HuH-7 (cell line): ENCODE measurements at regions not wholly inside any gene's neighbourhood (a gene's known extent, or its start where the extent isn't known, plus 50 kb on each side); places are given as distances from the start of the nearest gene placed in this dataset.
"Not testable (repeated sequence)": the region's sequence is repeated elsewhere in the genome, so short reads cannot be mapped to it uniquely, and the experiment has no call there.

ENCODE experiments used
- DNase-seq: peaks from one replicate; pipeline ENCODE4 v3.0.0; 2011; ENCODE audit warnings: low spot score

DNA sequence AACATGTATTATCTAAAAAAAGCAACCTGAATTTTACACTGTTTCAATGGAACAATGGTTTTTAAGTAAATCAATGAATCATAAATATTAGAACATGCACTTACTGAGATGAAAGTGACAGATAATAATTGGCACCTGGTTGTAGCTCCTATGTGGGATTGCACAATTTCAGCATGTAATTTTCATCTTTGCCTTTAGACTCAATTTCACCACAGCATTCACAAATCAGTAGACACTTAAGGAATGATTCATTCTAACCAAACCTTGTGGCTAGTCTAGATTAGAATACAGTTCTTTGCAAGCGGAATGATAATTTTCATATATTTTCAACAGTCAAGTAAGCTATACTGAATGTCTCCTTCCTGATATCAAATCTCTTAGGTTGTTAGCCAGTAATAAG, 853.4 kb downstream of the KCNT2 start:
- no peak for DNase-seq

DNA sequence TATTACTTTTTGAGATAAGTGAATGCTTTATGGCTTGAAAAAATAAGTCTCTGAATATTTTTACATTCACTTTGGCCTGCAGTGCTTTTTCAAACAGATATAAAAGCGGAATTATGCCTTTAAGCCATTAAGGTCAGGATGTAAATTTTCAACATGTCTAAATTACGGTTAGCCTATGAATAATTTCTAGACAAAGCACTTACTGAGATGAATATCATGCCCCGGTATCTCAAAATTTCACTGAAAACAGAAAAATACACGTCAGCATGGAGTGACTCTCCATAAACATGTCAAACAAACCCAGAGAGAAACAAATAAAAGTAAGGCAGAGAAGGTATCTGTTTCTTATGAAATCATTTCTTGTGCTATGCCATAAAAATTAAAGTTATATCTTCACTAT, 853.9 kb downstream of the KCNT2 start:
- DNase-seq, result no peak

DNA sequence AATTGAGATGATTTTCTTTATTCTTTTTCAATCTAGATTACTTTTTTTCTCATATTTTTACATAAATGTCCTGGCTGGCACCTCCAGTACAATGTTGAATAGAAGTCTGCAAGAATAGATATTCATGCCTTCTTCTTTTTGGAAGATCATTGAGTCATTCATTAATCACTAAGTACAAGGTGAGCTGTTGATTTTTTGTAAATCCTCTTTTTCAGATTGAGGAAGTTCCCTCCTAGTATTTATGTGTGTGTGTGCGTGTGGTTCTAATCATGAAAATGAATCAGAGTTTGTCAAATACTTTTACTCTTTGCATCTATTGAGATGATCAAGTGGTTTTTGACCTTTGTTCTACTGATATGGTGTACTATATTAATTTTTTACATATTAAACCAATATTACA, 859.3 kb downstream of the KCNT2 start:
- DNase-seq, result no peak

DNA sequence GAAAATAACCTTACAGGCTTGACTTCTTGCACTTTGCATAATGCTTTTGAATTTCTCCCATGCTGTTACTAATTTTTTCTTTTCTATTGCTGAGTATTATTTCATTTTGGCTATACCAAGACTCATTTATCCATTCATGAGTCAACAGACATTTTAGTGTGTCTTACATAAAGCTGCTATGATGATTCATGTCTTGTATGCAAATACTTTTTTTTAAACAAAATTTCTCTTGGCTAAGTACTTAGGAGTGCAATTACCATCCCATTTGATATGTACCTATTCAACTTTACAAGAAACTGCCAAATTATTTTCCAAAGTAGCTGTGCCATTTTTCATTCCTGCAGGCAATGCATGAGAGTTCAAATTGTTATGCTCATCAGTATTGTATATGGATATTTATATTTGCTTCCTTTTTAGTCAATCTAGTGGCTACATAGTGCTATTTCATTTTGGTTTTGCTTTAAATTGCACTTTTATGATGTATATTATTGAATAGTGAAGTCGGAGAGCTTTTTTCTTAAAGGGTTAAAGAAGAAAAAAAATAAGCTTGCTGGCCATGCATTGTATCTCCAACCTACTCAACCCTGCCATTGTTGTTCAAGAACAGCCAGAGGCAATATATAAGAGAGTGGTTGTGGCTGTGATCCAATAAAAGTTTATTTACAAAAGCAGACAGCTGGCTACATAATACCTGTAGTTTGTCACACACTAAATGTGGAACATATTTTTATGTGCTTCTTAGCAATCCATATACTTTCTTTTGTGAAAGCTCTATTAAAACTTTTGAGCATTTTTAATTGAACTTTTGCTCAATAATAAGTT, 862.8 kb downstream of the KCNT2 start:
- DNase-seq, result no peak

DNA sequence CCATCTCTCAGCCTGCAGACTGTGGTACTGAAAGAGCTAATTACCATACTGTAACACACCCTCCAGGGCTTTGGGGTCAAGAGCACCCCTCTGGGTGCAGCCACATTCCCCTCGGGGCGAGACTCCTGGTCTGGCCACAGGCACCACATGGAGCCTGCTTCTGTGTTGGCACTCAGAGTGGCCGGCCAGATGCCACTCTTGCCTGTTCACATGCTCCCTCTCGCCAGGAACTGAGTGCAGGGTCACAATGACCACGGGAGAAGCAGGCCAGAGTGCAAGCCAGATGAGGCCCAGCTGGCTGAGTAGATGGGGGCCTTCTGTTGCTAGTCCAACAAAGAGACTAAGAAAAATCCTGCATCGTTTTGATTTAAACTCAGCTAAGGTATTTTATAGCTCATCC, 864.0 kb downstream of the KCNT2 start:
- DNase-seq, result no peak

DNA sequence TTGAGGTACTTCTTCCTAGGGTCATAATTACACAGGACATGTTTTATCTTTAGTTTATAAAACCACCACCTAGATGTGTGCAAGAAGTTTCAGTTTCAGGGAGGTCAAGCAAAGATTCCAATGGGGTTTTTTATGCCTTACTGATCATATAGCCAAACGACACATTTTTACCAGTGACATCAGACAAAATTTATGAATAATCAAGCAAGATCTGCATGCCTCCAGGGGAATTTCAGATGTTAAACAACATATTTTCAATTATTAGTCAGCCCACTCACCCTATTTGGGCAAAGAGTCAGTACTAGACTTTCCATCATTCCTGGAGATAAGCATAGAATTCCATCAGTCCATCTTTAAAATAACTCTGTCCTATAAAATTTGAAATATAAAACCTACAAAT, 867.4 kb downstream of the KCNT2 start:
- no peak for DNase-seq

DNA sequence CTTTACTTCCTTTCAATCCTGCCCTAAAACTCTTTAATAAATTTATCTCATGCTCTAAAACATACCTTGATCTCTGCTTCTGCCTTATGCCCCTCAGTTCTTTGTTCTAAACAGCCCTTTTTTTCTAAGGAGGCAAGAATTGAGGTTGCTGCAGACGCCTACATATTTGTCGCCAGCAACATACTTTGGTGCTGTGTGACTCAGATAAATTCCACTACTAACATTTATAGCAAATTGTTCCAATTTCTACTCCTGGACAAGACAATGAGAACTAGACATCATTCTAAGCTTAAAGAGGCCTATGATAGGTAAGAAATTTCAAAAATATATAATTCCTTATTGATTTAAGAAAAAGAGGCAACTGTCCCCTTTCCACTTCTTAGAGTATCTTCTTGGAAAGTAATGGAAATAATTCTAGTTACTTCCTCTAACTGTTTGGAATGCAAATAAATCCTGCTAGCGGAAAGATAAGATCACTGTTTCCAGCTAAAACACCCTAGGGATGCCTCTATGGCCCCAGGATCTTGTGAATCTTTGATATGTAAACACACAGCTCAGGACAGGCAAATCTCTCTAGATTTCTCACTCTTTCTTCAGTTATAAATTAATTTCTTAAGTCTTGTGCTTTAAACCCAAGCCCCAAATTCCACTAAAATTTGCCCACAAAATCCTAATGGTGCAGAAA, 869.1 kb downstream of the KCNT2 start:
- no peak for DNase-seq

DNA sequence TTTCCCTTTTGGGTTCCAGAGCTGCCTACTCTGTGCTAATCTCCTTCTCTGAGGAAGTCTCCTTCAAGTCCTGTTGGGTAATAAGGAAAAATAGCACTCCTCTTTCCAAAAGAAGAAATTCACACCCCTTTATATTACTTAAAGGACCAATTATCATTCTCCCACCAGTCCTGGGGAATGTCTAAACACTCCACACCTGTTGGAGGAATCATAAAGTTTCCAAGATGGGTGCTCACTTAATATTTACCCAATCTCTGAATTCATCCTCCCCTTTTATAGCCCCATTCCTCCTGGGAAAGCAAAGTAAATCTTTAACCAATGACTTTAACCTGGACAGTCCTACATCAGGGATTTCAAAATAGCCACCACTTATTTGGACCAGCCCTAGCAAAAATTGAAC, 873.1 kb downstream of the KCNT2 start:
- DNase-seq, result no peak

DNA sequence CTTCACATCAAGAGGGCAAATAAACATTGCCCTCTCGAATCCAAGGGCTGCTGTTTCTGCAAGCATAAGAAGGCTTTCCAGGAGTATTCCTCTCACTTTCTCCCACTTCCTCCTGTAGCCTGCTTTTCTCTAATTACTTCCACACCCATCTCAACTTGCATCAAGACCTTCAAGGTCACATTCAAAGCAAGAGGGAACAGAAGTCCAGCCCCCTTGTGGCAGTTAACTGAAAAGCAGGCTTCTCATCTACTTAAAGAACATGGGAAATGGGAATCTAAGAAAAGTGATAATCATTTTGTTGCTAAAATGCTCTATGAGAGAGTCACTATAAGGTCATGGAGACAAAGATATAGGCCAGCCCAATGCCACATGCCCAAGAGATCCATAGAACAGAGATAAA, 874.4 kb downstream of the KCNT2 start:
- no peak for DNase-seq

DNA sequence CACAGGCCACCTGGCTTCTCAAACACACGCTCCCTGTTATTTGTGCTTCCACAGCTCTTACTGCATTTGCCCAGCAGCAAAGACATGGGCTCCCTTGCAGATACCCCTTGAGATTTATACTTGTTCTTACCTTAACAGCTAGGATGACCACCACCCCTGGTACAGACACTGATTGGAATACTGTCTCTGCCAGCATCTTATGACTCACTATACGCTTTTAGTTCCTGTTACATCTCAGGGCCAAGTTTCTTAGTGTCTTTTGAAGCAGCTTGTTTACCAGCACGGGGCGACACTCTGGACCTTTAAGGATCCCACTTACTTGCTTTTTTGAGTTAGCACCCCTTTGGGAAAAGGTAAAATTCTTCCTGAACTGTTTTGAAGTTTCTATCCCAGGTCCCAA, 874.8 kb downstream of the KCNT2 start:
- DNase-seq, result no peak

DNA sequence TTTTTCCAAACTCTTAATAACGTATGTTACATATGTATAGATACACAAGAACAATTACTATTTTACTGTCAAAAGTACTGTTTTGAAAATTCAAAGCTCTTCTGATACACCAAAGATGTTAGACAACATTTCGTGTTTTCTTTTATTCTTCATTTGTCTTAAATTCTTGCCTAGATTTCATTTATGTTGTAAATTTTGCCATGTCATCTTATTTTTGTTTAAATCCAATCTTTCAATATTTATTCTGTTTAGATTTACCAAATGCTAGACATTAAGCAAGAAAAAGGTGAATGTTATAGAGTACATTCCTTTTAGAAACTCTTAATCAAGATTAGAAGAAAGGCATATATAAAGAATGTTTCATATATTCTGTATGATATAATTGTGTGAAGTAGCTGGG, 876.9 kb downstream of the KCNT2 start:
- no peak for DNase-seq

DNA sequence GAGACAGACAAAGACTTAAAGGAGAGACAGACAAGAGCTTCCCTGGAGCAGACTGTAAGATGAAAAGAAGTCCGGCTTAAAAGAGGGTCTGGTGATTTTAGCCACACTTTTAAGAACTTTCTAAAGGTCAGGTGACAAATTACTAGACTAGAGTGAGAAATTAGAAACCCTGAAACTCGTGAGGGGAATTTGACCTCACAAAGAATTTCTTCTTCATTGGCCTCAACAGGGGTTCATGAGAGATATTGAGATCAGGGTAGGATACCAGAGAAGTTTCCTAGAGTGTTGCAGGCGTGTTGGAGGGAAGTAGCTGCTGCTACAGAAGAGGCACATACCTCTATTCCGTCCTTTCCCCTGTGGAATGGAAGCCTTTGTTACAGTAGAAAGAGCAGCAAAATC, 884.4 kb downstream of the KCNT2 start:
- no peak for DNase-seq

DNA sequence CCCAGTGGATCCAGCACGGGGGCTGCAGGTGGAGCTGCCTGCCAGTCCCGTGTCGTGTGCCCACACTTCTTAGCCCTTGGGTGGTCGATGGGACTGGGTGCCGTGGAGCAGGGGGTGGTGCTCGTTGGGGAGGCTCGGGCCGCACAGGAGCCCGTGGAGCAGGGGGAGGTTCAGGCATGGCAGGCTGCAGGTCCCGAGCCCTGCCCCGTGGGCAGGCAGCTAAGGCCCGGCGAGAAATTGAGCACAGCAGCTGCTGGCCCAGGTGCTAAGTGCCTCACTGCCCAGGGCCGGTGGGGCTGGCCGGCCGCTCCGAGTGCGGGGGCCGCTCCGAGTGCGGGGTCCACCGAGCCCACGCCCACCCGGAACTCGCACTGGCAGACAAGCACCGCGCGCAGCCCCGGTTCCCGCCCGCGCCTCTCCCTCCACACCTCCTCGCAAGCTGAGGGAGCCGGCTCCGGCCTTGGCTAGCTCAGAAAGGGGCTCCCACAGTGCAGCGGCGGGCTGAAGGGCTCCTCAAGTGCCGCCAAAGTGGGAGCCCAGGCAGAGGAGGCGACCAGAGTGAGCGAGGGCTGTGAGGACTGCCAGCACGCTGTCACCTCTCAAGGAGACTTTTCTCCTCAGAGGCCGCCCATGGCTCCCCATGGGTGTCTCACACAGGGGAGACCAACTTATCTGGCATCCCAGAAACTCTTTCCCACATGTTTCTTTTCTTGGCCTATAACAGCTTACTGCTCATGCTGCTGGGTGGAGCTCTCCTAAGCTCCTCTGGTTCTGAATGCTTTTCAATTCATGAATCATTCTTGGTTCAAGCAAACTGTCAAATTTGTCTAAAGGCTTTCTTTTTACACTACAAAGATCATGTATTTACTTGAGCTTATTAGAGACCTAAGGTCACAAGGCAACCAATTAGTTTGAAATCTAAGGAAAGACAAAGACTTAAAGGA, 885.1 kb downstream of the KCNT2 start:
- DNase-seq, result not testable (repeated sequence)

DNA sequence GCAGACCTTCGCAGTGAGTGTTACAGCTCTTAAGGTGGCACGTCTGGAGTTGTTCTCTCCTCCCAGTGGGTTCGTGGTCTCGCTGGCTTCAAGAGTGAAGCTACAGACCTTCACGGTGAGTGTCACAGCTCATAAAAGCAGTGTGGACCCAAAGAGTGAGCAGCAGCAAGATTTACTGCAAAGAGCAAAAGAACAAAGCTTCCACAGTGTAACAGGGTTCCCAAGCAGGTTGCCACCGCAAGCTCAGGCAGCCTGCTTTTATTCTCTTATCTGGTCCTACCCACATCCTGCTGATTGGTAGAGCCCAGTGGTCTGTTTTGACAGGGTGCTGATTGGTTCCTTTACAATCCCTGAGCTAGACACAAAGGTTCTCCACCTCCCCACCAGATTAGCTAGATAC, 886.1 kb downstream of the KCNT2 start:
- not testable (repeated sequence) for DNase-seq

DNA sequence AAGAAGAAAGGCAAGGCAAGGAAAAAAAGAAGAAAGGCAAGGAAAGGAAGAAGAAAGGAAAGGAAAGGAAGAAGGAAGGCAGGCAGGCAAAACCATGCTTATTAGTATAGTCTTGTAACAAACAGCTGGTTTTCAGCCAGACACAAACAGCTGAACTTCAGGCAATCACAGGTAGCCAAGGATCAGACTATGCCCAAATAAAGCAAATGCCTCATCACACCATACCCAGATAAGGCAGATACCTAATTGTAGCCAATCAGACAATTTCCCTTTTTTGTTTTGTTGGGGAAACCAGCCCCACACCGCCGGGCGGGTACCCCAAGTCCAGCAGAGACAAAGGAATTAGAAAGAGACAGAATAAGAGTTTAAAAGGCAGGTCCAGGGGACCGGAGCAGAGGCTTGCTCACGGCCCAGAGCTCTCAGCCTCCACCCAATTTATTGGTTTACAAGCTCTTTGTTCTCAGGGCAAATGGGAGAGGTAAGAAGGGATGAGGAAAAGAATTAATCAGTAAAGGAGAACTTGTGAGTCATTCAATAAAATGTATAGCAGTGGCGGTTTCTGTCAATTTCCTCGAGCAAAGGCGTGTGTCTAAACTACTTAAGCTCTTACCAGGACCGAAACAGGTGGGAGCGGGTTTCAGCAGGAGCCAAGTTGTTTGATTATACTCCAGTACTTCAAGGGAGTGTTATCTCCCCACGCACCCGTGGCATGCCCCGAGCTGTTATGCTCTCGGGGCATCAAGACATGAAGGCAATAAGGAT, 886.8 kb downstream of the KCNT2 start:
- DNase-seq, result no peak

DNA sequence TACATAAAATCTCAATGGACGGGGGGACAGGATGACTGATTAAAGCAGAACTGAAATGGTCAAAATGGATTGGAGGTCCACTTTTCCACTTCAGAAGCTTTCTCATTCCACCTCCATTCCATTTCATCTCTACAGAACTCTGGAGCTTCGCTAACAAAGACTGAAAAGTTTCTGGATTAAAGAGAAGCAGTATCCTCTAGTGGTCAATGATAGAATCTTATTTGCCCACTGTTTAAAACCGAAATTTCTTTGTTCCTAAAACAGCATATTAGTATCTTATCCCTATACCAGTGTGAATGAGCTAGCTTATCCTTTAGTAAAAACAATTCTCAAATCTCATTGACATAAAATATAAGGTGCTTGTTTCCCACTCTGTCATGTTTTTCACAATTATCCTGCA, 890.6 kb downstream of the KCNT2 start:
- peak; percentile 34 for DNase-seq

DNA sequence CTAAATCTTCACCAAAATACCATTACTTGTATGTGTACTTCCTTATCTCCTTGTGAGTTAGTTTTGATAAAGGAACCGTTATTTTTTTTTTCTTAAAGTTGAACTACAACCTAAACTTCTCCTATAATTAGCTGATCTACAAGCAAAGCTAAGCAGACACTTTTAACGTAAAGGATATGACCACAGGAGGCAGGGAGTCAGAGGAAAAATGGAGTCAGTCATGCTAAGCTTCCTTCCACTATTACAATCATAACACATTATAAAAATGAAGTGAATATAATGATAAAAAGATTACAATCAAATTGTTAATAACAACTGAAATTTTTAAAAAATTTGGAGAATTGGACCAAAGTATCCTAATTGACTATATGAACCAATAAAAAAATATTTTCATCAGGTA, 892.6 kb downstream of the KCNT2 start:
- DNase-seq, result no peak

DNA sequence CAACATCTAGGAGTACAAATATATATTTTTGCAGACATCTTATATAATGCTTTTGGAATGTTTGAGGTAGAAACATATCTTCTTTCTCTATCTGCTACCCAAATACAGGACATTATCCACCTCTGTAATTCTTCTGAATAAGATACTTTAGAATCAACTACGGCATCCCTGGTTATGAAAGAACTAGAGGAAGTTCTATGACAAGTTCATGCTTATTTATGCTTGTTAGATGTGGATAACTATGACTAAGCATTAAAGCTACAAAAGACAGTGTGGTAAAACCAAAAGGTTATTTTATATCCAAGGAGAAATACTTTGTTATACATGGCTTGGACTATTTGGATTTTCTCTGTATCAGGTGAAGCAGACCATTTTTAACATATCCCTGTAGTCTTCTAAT, 894.0 kb downstream of the KCNT2 start:
- no peak for DNase-seq

DNA sequence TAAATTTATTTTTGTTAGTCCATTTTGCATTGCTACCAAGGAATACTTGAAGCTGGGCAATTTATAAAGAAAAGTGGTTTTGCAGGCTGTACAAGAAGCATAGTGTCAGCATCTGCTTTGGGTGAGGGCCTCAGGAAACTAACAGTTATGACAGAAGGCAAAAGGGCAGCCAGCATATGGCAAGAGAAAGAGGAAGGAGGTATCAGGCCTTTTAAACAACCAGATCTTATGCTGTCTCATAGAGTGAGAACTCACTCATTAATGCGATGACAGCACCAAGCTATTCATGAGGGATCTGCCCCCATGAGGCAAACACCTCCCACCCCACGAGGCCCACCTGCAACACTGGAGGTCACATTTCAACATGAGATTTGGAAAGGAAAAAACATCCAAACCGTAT, 898.4 kb downstream of the KCNT2 start:
- DNase-seq, result no peak

DNA sequence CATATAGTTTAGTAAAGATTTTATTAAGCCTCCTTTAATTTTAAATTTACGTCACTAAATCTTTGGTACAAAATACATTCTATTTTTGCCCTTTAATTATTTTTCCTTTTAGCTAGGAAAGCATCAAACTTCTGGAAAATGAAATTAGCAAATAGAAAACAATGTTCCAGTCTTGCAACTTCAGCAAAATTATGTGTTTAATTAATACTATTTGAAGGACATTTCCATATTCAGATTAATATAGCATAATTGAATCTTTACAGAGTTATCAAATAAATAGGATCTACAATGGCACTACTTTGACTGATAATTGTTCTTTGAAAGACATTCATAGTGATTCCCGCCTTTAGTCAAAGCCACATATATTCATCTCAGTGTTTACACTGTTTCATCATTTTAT, 904.2 kb downstream of the KCNT2 start:
- no peak for DNase-seq

DNA sequence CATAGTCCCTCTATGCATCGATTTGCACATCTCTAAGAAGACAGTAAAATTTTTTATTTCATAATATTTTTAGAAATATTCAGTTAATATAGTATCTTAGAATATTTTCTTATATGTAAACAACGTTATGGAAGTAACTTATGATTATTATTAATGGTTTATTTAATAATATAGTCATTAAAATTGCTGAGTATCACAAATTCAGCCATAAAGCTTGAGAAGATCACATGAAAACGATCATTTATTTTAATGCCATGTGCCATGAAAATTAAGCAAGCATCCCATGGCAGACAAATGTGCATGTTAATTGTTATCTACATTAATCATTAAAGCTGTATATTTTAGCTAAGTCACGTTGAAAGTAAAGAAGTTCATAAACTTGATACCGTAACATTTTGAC, 907.1 kb downstream of the KCNT2 start:
- no peak for DNase-seq

DNA sequence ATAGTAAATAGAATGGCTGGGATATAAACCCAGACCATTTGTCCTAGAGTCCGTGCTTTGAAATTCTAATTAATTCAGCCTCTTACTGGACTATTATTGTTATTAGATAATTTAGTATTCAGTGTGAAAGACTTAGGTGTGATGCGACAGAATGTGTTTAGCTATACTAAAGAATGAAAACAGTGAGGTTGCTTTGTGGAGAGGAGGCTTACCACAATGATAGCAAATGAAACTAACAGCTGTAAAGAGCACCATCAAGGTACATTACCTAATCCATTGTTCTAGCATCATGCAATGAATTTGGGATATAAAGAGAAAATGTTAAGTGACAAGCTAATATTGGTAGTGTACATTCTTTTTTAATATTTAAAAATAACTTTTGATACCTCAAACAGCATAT, 911.1 kb downstream of the KCNT2 start:
- no peak for DNase-seq
